Mesendoderm (in vitro differentiated cells): ENCODE measurements at regions not wholly inside any gene's neighbourhood (a gene's known extent, or its start where the extent isn't known, plus 50 kb on each side); places are given as distances from the start of the nearest gene placed in this dataset.

Experiments
- DNase-seq: peaks from one replicate; pipeline ENCODE4 v3.0.0; 2013
- H2AK5ac ChIP-seq: 2 replicates; pipeline ENCODE4 v1.6.1; 2013; ENCODE audit warnings: low read length, inconsistent platforms
- H2BK120ac ChIP-seq: 2 replicates; pipeline ENCODE4 v1.6.1; 2013; ENCODE audit warnings: low read depth, mild to moderate bottlenecking, low read length, moderate library complexity, mixed read lengths
- H2BK15ac ChIP-seq: replicated peaks from 2 replicates; pipeline ENCODE4 v1.6.1; 2013; ENCODE audit warnings: low read depth, mild to moderate bottlenecking, moderate library complexity
- H2BK5ac ChIP-seq: 2 replicates; pipeline ENCODE4 v1.6.1; 2013; ENCODE audit warnings: low read length, inconsistent platforms
- H3K18ac ChIP-seq: 2 replicates; pipeline ENCODE4 v1.6.1; 2013; ENCODE audit warnings: mild to moderate bottlenecking, low read length, mixed read lengths
- H3K23ac ChIP-seq: one replicate; pipeline ENCODE4 v1.6.1; 2013; ENCODE audit warnings: low read length
- H3K27ac ChIP-seq: 2 replicates; pipeline ENCODE4 v1.5.1; 2013; ENCODE audit warnings: low read depth, mild to moderate bottlenecking, inconsistent platforms, low read length, moderate library complexity
- H3K27me3 ChIP-seq: 2 replicates; pipeline ENCODE4 v1.6.1; 2013; ENCODE audit warnings: low read length, control low read depth, mild to moderate bottlenecking, inconsistent platforms; ENCODE audit not compliant: insufficient read depth, poor library complexity
- H3K36me3 ChIP-seq: 2 replicates; pipeline ENCODE4 v1.6.1; 2013; ENCODE audit warnings: low read length, inconsistent platforms; ENCODE audit not compliant: control insufficient read depth, insufficient read depth
- H3K4ac ChIP-seq: one replicate; pipeline ENCODE4 v1.6.1; 2013; ENCODE audit warnings: low read depth, mild to moderate bottlenecking, low read length, moderate library complexity
- H3K4me1 ChIP-seq: 2 replicates; pipeline ENCODE4 v1.6.1; 2013; ENCODE audit warnings: low read depth, low read length, inconsistent platforms; ENCODE audit not compliant: control insufficient read depth
- H3K4me2 ChIP-seq: 2 replicates; pipeline ENCODE4 v1.6.1; 2013; ENCODE audit warnings: low read length
- H3K4me3 ChIP-seq: 2 replicates; pipeline ENCODE4 v1.5.1; 2013; ENCODE audit warnings: mild to moderate bottlenecking, low read length
- H3K56ac ChIP-seq: one replicate; pipeline ENCODE4 v1.6.1; 2013; ENCODE audit warnings: low read length
- H3K79me1 ChIP-seq: 2 replicates; pipeline ENCODE4 v1.6.1; 2013; ENCODE audit warnings: low read length, inconsistent platforms
- H3K79me2 ChIP-seq: 2 replicates; pipeline ENCODE4 v1.6.1; 2013; ENCODE audit warnings: mild to moderate bottlenecking, low read length; ENCODE audit not compliant: control insufficient read depth, insufficient read depth
- H3K9ac ChIP-seq: 2 replicates; pipeline ENCODE4 v1.6.1; 2013; ENCODE audit warnings: low read length, inconsistent platforms
- H4K5ac ChIP-seq: one replicate; pipeline ENCODE4 v1.6.1; 2013; ENCODE audit warnings: low read length
- H4K8ac ChIP-seq: one replicate; pipeline ENCODE4 v1.6.1; 2013; ENCODE audit warnings: low read depth, mild to moderate bottlenecking, control low read depth, low read length, moderate library complexity
- WGBS: extraction: QIAGEN DNeasy Blood & Tissue Kit; methylation state at CpG from one replicate; pipeline ENCODE4 v1.1.7; 2013; ENCODE audit warnings: low lambda C conversion rate, missing lambda C conversion rate; ENCODE audit not compliant: insufficient coverage; ENCODE audit errors: extremely low coverage; 5-methylcytosine and 5-hydroxymethylcytosine counted together

DNA sequence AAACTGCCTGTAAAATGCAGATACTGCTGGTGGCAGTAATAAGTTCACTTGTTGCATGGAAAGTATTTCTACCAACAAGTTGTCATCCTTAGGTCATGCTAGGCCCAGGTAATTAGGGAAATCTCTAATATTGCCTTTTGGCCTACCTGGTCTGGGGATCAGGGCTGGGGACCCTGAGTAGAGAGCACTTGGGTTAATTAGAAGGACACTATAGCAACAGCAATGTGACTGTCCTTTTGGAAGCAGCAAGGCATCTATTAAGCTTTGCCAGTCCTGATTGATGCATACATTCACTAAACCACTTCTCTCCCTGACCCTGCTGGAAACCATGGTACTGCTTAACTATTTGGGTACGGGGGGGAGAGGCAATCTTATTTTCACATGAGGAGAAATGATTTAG lies 86.5 kb upstream of the GNAZ start:
- Histone ChIP-seq H4K5ac (no peak overlapping the region), H2AK5ac (no peak overlapping the region), H3K4ac (no peak overlapping the region), H3K79me1 (no peaks in the 10 kb centered on the region), H3K9ac (no peak overlapping the region), H3K36me3 (no peaks in the 10 kb centered on the region), H3K4me3 (no peak overlapping the region), H3K27me3 (no peaks in the 10 kb centered on the region), H2BK15ac (no peak overlapping the region), H3K4me2 (no peak overlapping the region), H3K4me1 (no peaks in the 10 kb centered on the region), H3K56ac (no peak overlapping the region), H3K18ac (no peak overlapping the region), H2BK5ac (no peak overlapping the region), H3K79me2 (no peaks in the 10 kb centered on the region), H3K23ac (no peak overlapping the region), H4K8ac (no peak overlapping the region), H2BK120ac (no peak overlapping the region), H3K27ac (no peak overlapping the region)
- WGBS: no CpG with 5 or more reads among the region's 1 CpG
- DNase-seq: no peak

DNA sequence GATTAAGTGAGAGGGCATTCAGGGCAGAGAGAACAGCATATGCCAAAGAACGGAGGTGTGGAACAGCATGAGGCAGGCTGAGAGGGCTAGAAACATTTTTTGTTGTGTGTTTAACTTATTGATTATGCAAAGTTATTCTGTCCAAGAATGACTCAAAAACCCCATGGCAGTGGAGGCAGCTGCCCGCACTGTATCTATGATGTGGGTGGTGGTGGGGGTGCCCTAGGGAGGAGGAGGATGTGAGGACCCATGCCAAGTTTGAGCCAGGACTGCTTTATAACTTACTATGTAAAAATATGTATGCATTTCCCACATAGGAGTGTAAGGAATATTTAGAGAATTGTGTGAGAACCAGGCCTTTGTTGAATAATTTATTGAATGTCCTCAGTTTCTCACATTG lies 85.4 kb upstream of the GNAZ start:
- H3K4me1 ChIP-seq: no peaks in the 10 kb centered on the region
- WGBS: no CpG with 5 or more reads among the region's 2 CpGs
- no peak overlapping the region for H3K4me2 ChIP-seq
- no peak overlapping the region for H4K8ac ChIP-seq
- no peak overlapping the region for H3K9ac ChIP-seq
- H2AK5ac ChIP-seq: no peak overlapping the region
- H2BK15ac ChIP-seq: no peak overlapping the region
- no peaks in the 10 kb centered on the region for H3K27me3 ChIP-seq
- no peaks in the 10 kb centered on the region for H3K79me1 ChIP-seq
- no peak overlapping the region for H4K5ac ChIP-seq
- DNase-seq: no peak
- H3K23ac ChIP-seq: no peak overlapping the region
- no peak overlapping the region for H3K4ac ChIP-seq
- no peak overlapping the region for H3K27ac ChIP-seq
- H3K18ac ChIP-seq: no peak overlapping the region
- H2BK120ac ChIP-seq: no peak overlapping the region
- no peak overlapping the region for H3K4me3 ChIP-seq
- H3K36me3 ChIP-seq: no peaks in the 10 kb centered on the region
- H2BK5ac ChIP-seq: no peak overlapping the region
- H3K56ac ChIP-seq: no peak overlapping the region
- no peaks in the 10 kb centered on the region for H3K79me2 ChIP-seq

DNA sequence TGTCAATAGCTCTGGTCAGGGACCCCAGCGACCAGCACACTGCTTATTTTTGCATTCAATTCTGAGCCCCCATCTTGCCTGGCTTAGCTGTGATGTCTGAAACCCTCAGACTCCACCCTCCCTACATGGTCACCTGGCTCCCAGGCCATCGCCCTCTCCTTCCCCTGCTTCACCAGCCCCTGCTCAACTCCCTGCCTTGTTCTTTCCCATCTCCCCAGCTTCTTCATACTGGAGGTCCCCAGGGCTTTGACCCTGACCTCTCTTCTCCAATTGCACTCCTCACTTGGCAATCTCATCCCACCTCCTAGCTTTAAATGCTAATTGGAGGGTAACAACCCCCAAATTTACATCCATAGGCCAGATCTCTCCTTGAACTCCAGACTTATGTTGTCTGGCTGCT lies 84.3 kb upstream of the GNAZ start:
- Histone ChIP-seq H2BK15ac (no peak overlapping the region), H3K4me1 (no peaks in the 10 kb centered on the region), H3K9ac (no peak overlapping the region), H3K56ac (no peak overlapping the region), H3K79me1 (no peaks in the 10 kb centered on the region), H3K79me2 (no peaks in the 10 kb centered on the region), H2BK5ac (no peak overlapping the region), H3K27ac (no peak overlapping the region), H3K27me3 (no peaks in the 10 kb centered on the region), H3K4me2 (no peak overlapping the region), H4K8ac (no peak overlapping the region), H4K5ac (no peak overlapping the region), H3K36me3 (no peaks in the 10 kb centered on the region), H2BK120ac (no peak overlapping the region), H3K4ac (no peak overlapping the region), H3K23ac (no peak overlapping the region), H3K18ac (no peak overlapping the region), H2AK5ac (no peak overlapping the region), H3K4me3 (no peak overlapping the region)
- WGBS: no CpG with 5 or more reads among the region's 2 CpGs
- no peak for DNase-seq

DNA sequence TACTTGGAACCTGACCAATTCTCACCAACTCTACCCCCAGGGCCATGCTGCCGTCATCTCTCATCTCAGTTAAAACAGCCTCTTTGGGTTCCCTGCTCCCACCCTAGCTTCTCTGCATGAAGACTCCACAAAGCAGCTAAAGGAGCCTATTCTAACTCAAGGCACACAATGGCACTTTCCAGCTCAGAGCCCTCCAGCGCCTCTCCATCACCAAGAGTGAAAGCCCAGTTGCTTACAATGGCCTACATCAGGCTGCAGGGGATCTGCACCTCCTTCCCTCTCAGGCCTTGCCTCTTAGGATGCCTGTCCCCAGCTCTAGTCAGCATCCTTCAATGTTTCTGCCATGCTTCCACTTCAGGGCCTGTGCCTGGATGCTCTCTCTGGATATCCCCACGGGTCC lies 83.7 kb upstream of the GNAZ start:
- Histone ChIP-seq H3K18ac (no peak overlapping the region), H3K27me3 (no peaks in the 10 kb centered on the region), H2BK5ac (no peak overlapping the region), H3K56ac (no peak overlapping the region), H2BK120ac (no peak overlapping the region), H3K4me1 (no peaks in the 10 kb centered on the region), H3K4me3 (no peak overlapping the region), H3K4ac (no peak overlapping the region), H4K5ac (no peak overlapping the region), H4K8ac (no peak overlapping the region), H2BK15ac (no peak overlapping the region), H3K79me2 (no peaks in the 10 kb centered on the region), H3K4me2 (no peak overlapping the region), H3K36me3 (no peaks in the 10 kb centered on the region), H2AK5ac (no peak overlapping the region), H3K79me1 (no peaks in the 10 kb centered on the region), H3K9ac (no peak overlapping the region), H3K27ac (no peak overlapping the region), H3K23ac (no peak overlapping the region)
- no peak for DNase-seq
- WGBS: no CpG with 5 or more reads among the region's 3 CpGs

DNA sequence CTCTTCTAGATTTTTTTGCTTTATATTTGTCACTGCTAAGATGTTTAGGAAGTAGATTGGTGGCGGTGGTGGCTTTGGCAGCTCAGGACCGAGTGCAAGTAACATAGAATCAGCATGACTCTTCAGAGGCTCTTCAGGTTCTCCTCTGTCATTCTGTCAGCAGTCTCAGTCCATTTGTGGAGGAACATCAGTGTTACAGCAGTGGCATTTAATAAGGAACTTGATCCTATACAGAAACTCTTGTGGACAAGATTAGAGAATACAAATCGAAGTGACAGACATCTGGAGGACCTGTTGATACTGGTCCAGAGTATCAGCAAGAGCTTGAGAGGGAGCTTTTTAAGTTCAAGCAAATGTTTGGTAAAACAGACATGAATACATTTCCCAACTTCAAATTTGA lies 82.2 kb upstream of the GNAZ start:
- H3K27me3 ChIP-seq: no peaks in the 10 kb centered on the region
- no peaks in the 10 kb centered on the region for H3K4me1 ChIP-seq
- no peaks in the 10 kb centered on the region for H3K36me3 ChIP-seq
- no peak overlapping the region for H4K5ac ChIP-seq
- H3K27ac ChIP-seq: no peak overlapping the region
- H2AK5ac ChIP-seq: no peak overlapping the region
- H3K4me2 ChIP-seq: no peak overlapping the region
- H2BK5ac ChIP-seq: no peak overlapping the region
- no peak for DNase-seq
- no peak overlapping the region for H3K9ac ChIP-seq
- no peak overlapping the region for H3K18ac ChIP-seq
- WGBS: no CpG with 5 or more reads among the region's 3 CpGs
- no peak overlapping the region for H3K56ac ChIP-seq
- no peak overlapping the region for H2BK15ac ChIP-seq
- H3K79me1 ChIP-seq: no peaks in the 10 kb centered on the region
- H3K4ac ChIP-seq: no peak overlapping the region
- H2BK120ac ChIP-seq: no peak overlapping the region
- H3K23ac ChIP-seq: no peak overlapping the region
- H3K4me3 ChIP-seq: no peak overlapping the region
- H4K8ac ChIP-seq: no peak overlapping the region
- H3K79me2 ChIP-seq: no peaks in the 10 kb centered on the region

DNA sequence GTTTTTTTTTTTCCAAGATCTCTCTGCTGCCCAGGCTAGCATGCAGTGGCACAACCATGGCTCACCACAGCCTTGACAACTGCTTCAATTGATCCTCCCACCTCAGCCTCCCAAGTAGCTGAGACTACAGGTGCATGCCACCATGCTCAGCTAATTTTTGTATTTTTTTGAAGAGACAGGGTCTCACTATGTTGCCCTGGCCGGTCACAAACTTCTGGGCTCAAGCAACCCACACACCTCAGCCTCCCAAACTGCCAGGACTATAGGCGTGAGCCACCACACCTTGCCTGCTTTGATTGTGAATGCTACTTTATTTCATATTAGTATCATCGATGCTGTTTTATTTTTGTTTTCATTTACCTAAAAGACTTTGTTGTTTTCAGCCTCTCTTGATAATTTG lies 81.5 kb upstream of the GNAZ start:
- Histone ChIP-seq H3K9ac (no peak overlapping the region), H3K27ac (no peak overlapping the region), H3K79me1 (no peaks in the 10 kb centered on the region), H2AK5ac (no peak overlapping the region), H3K79me2 (no peaks in the 10 kb centered on the region), H4K8ac (no peak overlapping the region), H3K23ac (no peak overlapping the region), H2BK120ac (no peak overlapping the region), H3K18ac (no peak overlapping the region), H4K5ac (no peak overlapping the region), H3K27me3 (no peaks in the 10 kb centered on the region), H3K4me3 (no peak overlapping the region), H3K4me2 (no peak overlapping the region), H3K56ac (no peak overlapping the region), H3K4me1 (no peaks in the 10 kb centered on the region), H2BK15ac (no peak overlapping the region), H2BK5ac (no peak overlapping the region), H3K4ac (no peak overlapping the region), H3K36me3 (no peaks in the 10 kb centered on the region)
- no CpG with 5 or more reads among the region's 3 CpGs for WGBS
- DNase-seq: no peak
